Renal pelvis (tissue), 1 donor: ENCODE measurements at regions not wholly inside any gene's neighbourhood (a gene's known extent, or its start where the extent isn't known, plus 50 kb on each side); places are given as distances from the start of the nearest gene placed in this dataset.
A peak's percentile ranks its signal among the peaks of the same experiment; 100 is the strongest.
"Not testable (repeated sequence)": the region's sequence is repeated elsewhere in the genome, so short reads cannot be mapped to it uniquely, and the experiment has no call there.

ENCODE experiments used
- DNase-seq: peaks from one replicate; pipeline ENCODE4 v3.0.0-alpha.2; 2013

- DNase-seq: not testable (repeated sequence)
These were observed 456.8 kb downstream of the RPIA start for GRCh38 chr2:89148256-89148655.

GRCh38 chr2:89151699-89152098 is 460.2 kb downstream of the RPIA start:
- DNase-seq: not testable (repeated sequence)

GRCh38 chr2:89152501-89152900 is 461.0 kb downstream of the RPIA start:
- DNase-seq: not testable (repeated sequence)

- DNase-seq: not testable (repeated sequence)
These were observed 461.7 kb downstream of the RPIA start for GRCh38 chr2:89153210-89153609.

GRCh38 chr2:89154247-89154682 is 462.8 kb downstream of the RPIA start:
- DNase-seq: not testable (repeated sequence)

- not testable (repeated sequence) for DNase-seq
These were observed 468.8 kb downstream of the RPIA start for GRCh38 chr2:89160306-89160705.

- not testable (repeated sequence) for DNase-seq
These were observed 470.2 kb downstream of the RPIA start for GRCh38 chr2:89161626-89162025.

- not testable (repeated sequence) for DNase-seq
These were observed 479.2 kb downstream of the RPIA start for GRCh38 chr2:89170506-89171173.

GRCh38 chr2:89171174-89171519 is 479.7 kb downstream of the RPIA start:
- not testable (repeated sequence) for DNase-seq

GRCh38 chr2:89177004-89177403 is 485.5 kb downstream of the RPIA start:
- not testable (repeated sequence) for DNase-seq

- not testable (repeated sequence) for DNase-seq
These were observed 490.7 kb downstream of the RPIA start for GRCh38 chr2:89182221-89182620.

- not testable (repeated sequence) for DNase-seq
These were observed 493.3 kb downstream of the RPIA start for GRCh38 chr2:89184746-89185145.

GRCh38 chr2:89195636-89196251 is 504.3 kb downstream of the RPIA start:
- not testable (repeated sequence) for DNase-seq

- DNase-seq: not testable (repeated sequence)
These were observed 505.2 kb downstream of the RPIA start for GRCh38 chr2:89196719-89197118.

- DNase-seq: not testable (repeated sequence)
These were observed 506.6 kb downstream of the RPIA start for GRCh38 chr2:89198026-89198425.

- not testable (repeated sequence) for DNase-seq
These were observed 508.2 kb downstream of the RPIA start for GRCh38 chr2:89199453-89200246.

- not testable (repeated sequence) for DNase-seq
These were observed 508.7 kb downstream of the RPIA start for GRCh38 chr2:89200247-89200527.

GRCh38 chr2:89202518-89202917 is 511.0 kb downstream of the RPIA start:
- not testable (repeated sequence) for DNase-seq

- DNase-seq: peak; percentile 14
These were observed 513.7 kb downstream of the RPIA start for GRCh38 chr2:89205153-89205552.

- not testable (repeated sequence) for DNase-seq
These were observed 516.9 kb downstream of the RPIA start for GRCh38 chr2:89208144-89208932.

- not testable (repeated sequence) for DNase-seq
These were observed 521.7 kb downstream of the RPIA start for GRCh38 chr2:89213151-89213550.

GRCh38 chr2:89213811-89214210 is 522.3 kb downstream of the RPIA start:
- DNase-seq: not testable (repeated sequence)
